Skeletal muscle tissue (tissue), 3 donors: ENCODE measurements at regions not wholly inside any gene's neighbourhood (a gene's known extent, or its start where the extent isn't known, plus 50 kb on each side); places are given as distances from the start of the nearest gene placed in this dataset.

Experiments
- H3K27ac ChIP-seq: one replicate; pipeline ENCODE4 v1.7.0; 2013; ENCODE audit warnings: mild to moderate bottlenecking, low read depth, low read length, inconsistent platforms
- H3K27me3 ChIP-seq, 3 donors: one replicate each; pipeline ENCODE4 v1.7.0; 2013; ENCODE audit warnings: low read length in 3 of 3; ENCODE audit not compliant: control insufficient read depth in 3 of 3, insufficient read depth in 3 of 3
- H3K36me3 ChIP-seq, 3 donors: one replicate each; pipeline ENCODE4 v1.7.0; 2013; ENCODE audit warnings: low read length in 3 of 3; ENCODE audit not compliant: control insufficient read depth in 3 of 3, insufficient read depth in 3 of 3
- H3K4me1 ChIP-seq, 3 donors: one replicate each; pipeline ENCODE4 v1.7.0; 2013; ENCODE audit warnings: low read length in 3 of 3, mild to moderate bottlenecking in 3 of 3; ENCODE audit not compliant: control insufficient read depth in 3 of 3, insufficient read depth in 3 of 3
- H3K4me3 ChIP-seq, 3 donors: one replicate each; pipeline ENCODE4 v1.7.0; 2013; ENCODE audit warnings: low read length in 3 of 3
- H3K9ac ChIP-seq, 3 donors: one replicate each; pipeline ENCODE4 v1.7.0; 2013; ENCODE audit warnings: low read length in 3 of 3, mild to moderate bottlenecking in 3 of 3, moderate library complexity in 2 of 3, low read depth in 1 of 3
- H3K9me3 ChIP-seq, 3 donors: one replicate each; pipeline ENCODE4 v1.7.0; 2013; ENCODE audit warnings: low read length in 3 of 3; ENCODE audit not compliant: control insufficient read depth in 3 of 3
- donor health status: Osteomylitis.

DNA sequence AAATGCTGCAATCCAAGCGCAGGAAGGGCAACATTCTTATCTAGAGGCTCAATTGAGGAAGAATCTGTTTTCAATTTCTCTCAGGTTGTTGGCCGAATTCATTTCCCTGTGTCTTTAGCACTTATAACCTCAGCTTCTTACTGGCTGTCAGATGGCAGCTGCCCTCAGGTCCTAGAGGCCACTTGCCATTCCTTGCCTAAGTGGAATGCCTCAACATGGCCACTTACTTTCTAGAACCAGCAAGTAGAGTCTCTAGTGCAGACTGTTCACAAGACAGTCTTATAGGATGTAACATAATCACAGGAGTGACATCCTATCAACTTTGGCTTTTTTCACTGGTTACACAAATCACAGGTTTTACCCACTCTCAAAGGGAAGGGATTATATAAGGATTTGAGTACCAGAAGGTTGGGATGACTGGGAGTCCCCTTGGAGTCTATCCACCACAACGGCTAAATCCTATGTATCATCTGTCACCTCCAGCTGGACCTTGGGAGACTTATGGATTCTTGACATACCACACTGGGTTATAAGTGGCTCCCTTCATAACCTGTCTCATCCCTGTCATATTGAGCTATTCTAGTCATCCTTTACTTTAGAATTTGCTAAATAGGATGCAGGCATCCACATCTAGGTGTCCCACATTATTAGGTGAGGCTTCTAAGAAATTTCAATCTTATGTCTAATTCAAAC lies 297.9 kb upstream of the CTSO start:
- Histone ChIP-seq H3K4me1 (peaks cover 0 to 4% (median 0%) of the 10 kb centered on the region in 3 donors), H3K9me3 (no peaks in the 10 kb centered on the region), H3K36me3 (no peaks in the 10 kb centered on the region), H3K4me3 (no peak overlapping the region), H3K9ac (no peak overlapping the region), H3K27ac (no peak overlapping the region), H3K27me3 (no peaks in the 10 kb centered on the region)

DNA sequence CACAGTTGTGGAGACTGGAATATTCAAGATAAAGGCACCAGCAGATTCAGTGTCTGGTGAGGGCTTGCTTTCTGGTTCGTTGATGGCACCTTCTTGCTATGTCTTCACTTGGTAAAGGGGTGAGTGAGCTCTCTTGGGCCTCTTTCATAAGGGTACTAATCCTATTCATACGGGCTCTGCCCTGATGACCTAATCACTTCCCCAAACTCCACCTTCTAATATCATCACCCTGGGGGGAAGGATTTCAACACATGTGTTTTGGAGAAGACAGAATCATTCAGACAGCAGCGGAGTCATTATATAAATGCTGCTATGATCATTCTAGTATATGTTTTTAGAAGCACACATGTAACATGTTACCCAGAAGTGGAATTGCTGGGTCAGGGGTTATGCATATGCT lies 295.3 kb upstream of the CTSO start:
- H3K9me3 ChIP-seq, result no peaks in the 10 kb centered on the region

DNA sequence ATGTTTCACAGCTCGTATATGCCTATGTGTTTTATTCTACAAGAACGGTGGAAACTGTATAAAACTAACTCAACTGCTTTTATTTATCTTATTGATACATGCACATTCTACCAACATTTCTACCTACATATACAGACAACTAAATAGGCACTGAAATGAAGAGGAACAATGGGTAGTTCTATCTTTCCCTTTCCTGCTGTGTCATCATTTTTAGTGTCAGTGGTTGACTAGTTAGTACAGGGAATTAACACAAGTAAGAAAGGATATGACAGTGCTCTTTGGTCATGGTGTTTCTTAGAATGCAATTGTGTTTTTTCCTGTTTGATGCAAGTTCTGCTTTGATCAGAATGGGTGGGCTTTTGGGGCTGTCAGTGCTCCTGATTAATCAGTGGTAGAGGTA lies 293.8 kb upstream of the CTSO start:
- no peak overlapping the region for H3K27ac ChIP-seq
- H3K9ac ChIP-seq, result no peak overlapping the region
- H3K4me3 ChIP-seq, result no peak overlapping the region
- H3K4me1 ChIP-seq, result no peaks in the 10 kb centered on the region
- no peaks in the 10 kb centered on the region for H3K27me3 ChIP-seq
- H3K9me3 ChIP-seq, result no peaks in the 10 kb centered on the region
- no peaks in the 10 kb centered on the region for H3K36me3 ChIP-seq

More for the DNA sequence above, 295.3 kb upstream of the CTSO start:
- H3K27ac ChIP-seq, result no peak overlapping the region
- H3K9ac ChIP-seq, result no peak overlapping the region
- peaks cover 0 to 4% (median 0%) of the 10 kb centered on the region in 3 donors for H3K4me1 ChIP-seq
- H3K36me3 ChIP-seq, result no peaks in the 10 kb centered on the region
- H3K27me3 ChIP-seq, result no peaks in the 10 kb centered on the region
- no peak overlapping the region for H3K4me3 ChIP-seq

DNA sequence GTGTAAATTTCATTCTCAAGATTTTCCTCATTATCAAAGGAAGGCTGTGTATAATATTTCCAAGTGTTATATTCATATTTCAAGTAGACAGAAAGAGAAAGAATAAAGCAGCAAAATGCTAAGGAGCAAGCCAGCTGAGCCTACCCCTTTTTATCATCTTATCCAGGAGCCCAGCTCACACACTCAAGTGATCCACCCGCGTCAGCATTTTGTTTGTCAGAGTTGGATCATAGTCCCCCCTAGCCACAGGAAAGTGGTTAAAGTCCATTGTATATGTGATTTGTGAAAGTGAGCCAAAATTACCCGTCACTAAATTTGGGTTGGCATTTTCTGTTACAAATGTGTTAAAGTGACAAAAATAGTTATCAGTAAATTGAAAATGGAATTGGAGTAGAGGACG lies 289.3 kb upstream of the CTSO start:
- Histone ChIP-seq H3K9me3 (no peaks in the 10 kb centered on the region), H3K27ac (no peak overlapping the region), H3K9ac (no peak overlapping the region), H3K36me3 (no peaks in the 10 kb centered on the region), H3K4me1 (no peaks in the 10 kb centered on the region), H3K4me3 (no peak overlapping the region), H3K27me3 (no peaks in the 10 kb centered on the region)

DNA sequence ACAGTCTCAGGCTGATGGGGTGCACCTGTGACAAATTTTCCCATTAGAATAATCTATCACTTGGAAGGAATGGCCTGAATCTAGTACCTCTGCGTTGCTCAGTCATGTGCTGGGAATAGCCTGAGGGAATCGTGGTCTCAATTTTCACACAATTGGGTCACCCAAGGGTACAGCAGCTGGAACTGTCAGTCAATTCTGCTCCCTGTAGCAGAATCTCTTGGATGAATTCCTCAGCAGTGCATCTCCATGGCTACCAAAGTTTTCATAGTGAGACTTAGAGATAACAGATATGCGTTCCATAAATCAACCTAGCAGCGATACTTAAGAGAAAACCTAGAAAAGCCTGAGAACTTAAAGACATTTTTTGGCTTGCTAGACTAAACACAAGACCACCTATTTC lies 288.7 kb upstream of the CTSO start:
- H3K4me3 ChIP-seq, result no peak overlapping the region
- no peak overlapping the region for H3K27ac ChIP-seq
- H3K9me3 ChIP-seq, result no peaks in the 10 kb centered on the region
- no peaks in the 10 kb centered on the region for H3K27me3 ChIP-seq
- no peak overlapping the region for H3K9ac ChIP-seq
- no peaks in the 10 kb centered on the region for H3K4me1 ChIP-seq
- no peaks in the 10 kb centered on the region for H3K36me3 ChIP-seq

DNA sequence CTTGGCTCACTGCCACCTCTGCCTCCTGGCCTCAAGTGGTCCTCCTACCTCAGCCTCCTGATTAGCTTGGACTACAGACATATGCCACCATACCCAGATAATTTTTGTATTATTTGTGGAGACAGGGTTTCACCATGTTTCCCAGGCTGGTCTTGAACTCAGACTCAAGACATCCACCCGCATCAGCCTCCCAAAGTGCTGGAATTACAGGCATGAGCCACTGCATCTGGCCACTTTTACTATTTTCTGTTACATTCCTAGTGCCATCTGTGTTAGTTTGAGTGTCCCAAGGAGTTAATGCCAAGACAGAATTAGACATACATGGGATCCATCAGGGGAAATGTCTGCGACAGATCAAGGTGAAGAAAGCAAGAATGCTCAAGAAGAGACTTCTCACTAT lies 288.2 kb upstream of the CTSO start:
- H3K36me3 ChIP-seq, result no peaks in the 10 kb centered on the region
- no peaks in the 10 kb centered on the region for H3K9me3 ChIP-seq
- H3K27ac ChIP-seq, result no peak overlapping the region
- no peaks in the 10 kb centered on the region for H3K4me1 ChIP-seq
- no peak overlapping the region for H3K9ac ChIP-seq
- H3K4me3 ChIP-seq, result no peak overlapping the region
- no peaks in the 10 kb centered on the region for H3K27me3 ChIP-seq

DNA sequence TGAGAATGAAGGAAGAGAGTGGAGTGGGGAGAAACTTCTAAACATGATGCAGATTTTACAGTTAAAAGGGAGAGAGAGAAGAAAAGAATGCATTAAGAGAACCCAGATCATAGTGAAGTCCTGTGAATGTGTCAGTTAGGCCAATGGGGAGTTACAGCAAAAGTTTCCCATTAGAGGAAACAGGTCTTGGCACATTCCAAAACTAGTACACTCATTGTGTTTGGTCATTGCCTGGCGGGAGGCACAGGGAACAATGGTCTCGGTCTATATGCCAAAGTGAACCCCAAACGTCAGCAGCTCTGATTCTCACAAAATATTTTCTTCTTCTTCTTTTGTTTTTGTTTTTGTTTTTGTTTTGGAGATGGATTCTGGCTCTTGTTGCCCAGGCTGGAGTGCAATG lies 284.5 kb upstream of the CTSO start:
- H3K4me3 ChIP-seq, result no peak overlapping the region

DNA sequence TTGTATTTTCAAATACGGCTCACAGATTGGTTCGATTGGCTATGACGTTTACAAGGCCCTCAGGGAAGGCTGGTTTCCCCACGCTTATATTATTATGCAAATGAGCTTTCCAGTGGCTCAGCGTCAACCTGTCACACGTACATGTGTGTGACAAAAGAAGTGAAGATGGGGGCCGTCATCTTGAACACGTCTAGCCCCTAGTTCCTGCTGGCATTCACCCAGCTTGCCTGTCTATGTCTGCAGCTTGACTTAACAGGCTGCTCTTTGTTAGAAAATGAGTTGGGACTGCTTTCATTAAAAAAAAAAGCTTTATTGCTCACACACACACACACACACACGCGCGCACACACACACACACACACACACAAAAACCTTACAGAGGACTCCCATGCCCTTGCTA lies 283.6 kb upstream of the CTSO start:
- no peaks in the 10 kb centered on the region for H3K36me3 ChIP-seq
- H3K4me3 ChIP-seq, result no peak overlapping the region
- no peaks in the 10 kb centered on the region for H3K27me3 ChIP-seq
- H3K9me3 ChIP-seq, result no peaks in the 10 kb centered on the region
- no peak overlapping the region for H3K27ac ChIP-seq
- H3K9ac ChIP-seq, result no peak overlapping the region
- no peaks in the 10 kb centered on the region for H3K4me1 ChIP-seq

More for the DNA sequence above, 284.5 kb upstream of the CTSO start:
- no peaks in the 10 kb centered on the region for H3K4me1 ChIP-seq
- H3K9ac ChIP-seq, result no peak overlapping the region
- H3K9me3 ChIP-seq, result no peaks in the 10 kb centered on the region
- no peaks in the 10 kb centered on the region for H3K36me3 ChIP-seq
- H3K27ac ChIP-seq, result no peak overlapping the region
- H3K27me3 ChIP-seq, result no peaks in the 10 kb centered on the region

DNA sequence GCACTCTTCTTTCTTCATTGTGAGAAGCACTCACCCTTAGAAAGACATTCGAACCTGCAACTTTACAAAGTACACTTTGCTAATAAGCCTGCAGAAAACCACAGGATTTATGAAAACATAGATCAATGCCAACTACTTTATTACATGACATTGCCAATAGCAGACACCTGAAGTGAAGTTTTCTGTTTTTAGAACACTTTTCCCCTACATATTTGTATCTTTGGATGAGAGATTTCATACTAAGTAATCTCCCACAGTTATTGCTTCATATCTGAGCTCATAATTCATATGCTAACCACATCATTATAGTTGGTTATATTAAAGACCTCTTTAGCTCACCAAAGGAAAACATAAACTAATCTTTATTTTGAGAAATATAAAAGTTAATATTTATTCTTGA lies 276.5 kb upstream of the CTSO start:
- no peak overlapping the region for H3K4me3 ChIP-seq
- no peak overlapping the region for H3K27ac ChIP-seq
- no peaks in the 10 kb centered on the region for H3K9me3 ChIP-seq
- H3K4me1 ChIP-seq, result no peaks in the 10 kb centered on the region
- H3K36me3 ChIP-seq, result no peaks in the 10 kb centered on the region
- H3K9ac ChIP-seq, result no peak overlapping the region
- H3K27me3 ChIP-seq, result no peaks in the 10 kb centered on the region

DNA sequence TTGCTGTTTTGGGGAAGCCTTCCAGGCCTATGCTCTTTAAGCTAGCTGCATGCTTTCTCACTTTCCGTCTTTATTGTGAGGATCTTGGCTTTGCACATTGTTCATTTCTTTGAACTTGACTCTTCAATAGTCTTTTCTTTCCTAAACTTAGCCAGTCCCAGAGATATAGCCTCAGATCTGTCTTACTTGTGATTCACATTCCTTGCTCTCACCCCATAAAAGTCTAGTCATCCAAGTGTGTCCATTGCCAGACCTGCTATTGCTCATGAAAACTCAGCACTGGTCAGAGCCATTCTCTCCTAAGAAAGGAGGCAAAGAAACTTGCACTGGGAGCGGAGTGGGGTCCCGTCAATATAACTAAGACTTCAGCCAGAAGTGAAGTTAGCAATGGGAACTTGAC lies 275.0 kb upstream of the CTSO start:
- Histone ChIP-seq H3K36me3 (no peaks in the 10 kb centered on the region), H3K4me3 (no peak overlapping the region), H3K27ac (no peak overlapping the region), H3K9me3 (no peaks in the 10 kb centered on the region), H3K9ac (no peak overlapping the region), H3K4me1 (no peaks in the 10 kb centered on the region), H3K27me3 (no peaks in the 10 kb centered on the region)
